Activated CD4-positive, alpha-beta memory T cell treated with anti-CD3 and anti-CD28 coated beads for 36 hours (primary cell): ENCODE measurements at regions not wholly inside any gene's neighbourhood (a gene's known extent, or its start where the extent isn't known, plus 50 kb on each side); places are given as distances from the start of the nearest gene placed in this dataset.

Experiments used
- CTCF ChIA-PET: fragments of 350-600 bp; sonication (Branson Sonifier 250); formaldehyde crosslinking; loops from one replicate; lab custom pipeline; 2021; ENCODE audit warnings: antibody characterized with exemption, inconsistent platforms; lab: Charles Lee
- POLR2A ChIA-PET: fragments of 350-600 bp; sonication (Branson Sonifier 250); formaldehyde crosslinking; loops from one replicate; lab custom pipeline; 2021; ENCODE audit warnings: antibody characterized with exemption; lab: Charles Lee
- DNase-seq: peaks from one replicate; pipeline ENCODE4 v3.0.0-alpha.2; 2020
- H3K27ac Mint-ChIP-seq: one replicate; pipeline ENCODE4 v1.8.0; 2021; ENCODE audit warnings: mixed read lengths
- H3K27me3 Mint-ChIP-seq: one replicate; pipeline ENCODE4 v1.8.0; 2021; ENCODE audit warnings: mixed read lengths
- H3K36me3 Mint-ChIP-seq: one replicate; pipeline ENCODE4 v1.8.0; 2021; ENCODE audit warnings: mixed read lengths
- H3K4me1 Mint-ChIP-seq: one replicate; pipeline ENCODE4 v1.8.0; 2021; ENCODE audit warnings: low read depth, mixed read lengths
- H3K4me3 Mint-ChIP-seq: one replicate; pipeline ENCODE4 v1.8.0; 2021; ENCODE audit warnings: mild to moderate bottlenecking, mixed read lengths
- H3K9me3 Mint-ChIP-seq: one replicate; pipeline ENCODE4 v1.8.0; 2021; ENCODE audit warnings: mixed read lengths
- intact Hi-C: fragments of 100-400 bp; cut with micrococcal nuclease; formaldehyde crosslinking; loops from one replicate; pipeline ENCODE4 v1.15.1; 2023

- ChIA-PET POLR2A (interaction anchor here (1.0 kb wide), 1 partner anchor 11 kb away, joined by 3 read pairs; no protein-coding TSS in a partner anchor), CTCF (interaction anchor here (0.7 to 11.7 kb wide), 14 partner anchors 10 to 511 kb away, joined by 3 to 407 read pairs (median 8); partner anchors contain the start of gene FNBP1L)
- intact Hi-C loops: loop anchor here (2.0 to 5.0 kb wide), 2 partner anchors 107 to 123 kb away; no protein-coding TSS in a partner anchor
- H3K9me3 Mint-ChIP-seq: no peaks in the 10 kb centered on the region
- no peak for DNase-seq
- no peaks in the 10 kb centered on the region for H3K27me3 Mint-ChIP-seq
- H3K27ac Mint-ChIP-seq: no peak overlapping the region
- H3K36me3 Mint-ChIP-seq: no peaks in the 10 kb centered on the region
- no peak overlapping the region for H3K4me3 Mint-ChIP-seq
- peaks cover 21% of the 10 kb centered on the region for H3K4me1 Mint-ChIP-seq
These were observed 63.5 kb downstream of the DNTTIP2 start for GRCh38 chr1:93815366-93816110.

DNA sequence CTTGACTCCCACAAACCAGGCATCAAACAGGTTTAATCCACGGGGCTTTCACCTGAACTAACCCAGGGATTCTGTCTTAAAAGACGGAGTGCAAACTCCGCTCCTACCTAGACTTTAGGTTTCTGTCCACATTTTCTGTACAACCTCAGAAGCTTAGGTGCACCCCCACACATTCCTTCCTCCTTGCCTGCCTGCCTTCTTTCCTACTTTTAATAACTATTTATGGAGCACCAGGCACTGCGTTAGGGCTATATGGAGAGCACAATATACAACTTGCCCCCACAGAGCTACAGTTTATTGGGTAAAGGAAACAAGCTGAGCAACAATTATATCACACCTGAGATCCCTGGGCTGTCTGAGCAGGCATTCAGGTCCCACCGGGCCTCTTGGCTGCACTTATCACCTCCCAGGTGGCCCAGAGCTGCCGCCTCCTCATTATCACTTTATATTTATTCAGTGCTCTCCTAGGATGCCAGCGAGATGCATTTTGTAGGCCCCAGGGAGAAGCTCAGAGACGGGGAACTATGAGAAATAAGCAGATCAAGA, 64.1 kb downstream of the DNTTIP2 start:
- H3K27ac Mint-ChIP-seq: no peak overlapping the region
- no peaks in the 10 kb centered on the region for H3K27me3 Mint-ChIP-seq
- H3K4me3 Mint-ChIP-seq: no peak overlapping the region
- H3K9me3 Mint-ChIP-seq: no peaks in the 10 kb centered on the region
- peaks cover 21% of the 10 kb centered on the region for H3K4me1 Mint-ChIP-seq
- intact Hi-C loops: loop anchor here (1.0 to 5.0 kb wide), 5 partner anchors 29 to 377 kb away; no protein-coding TSS in a partner anchor
- CTCF ChIA-PET: interaction anchor here (0.7 to 11.7 kb wide), 28 partner anchors 9 to 511 kb away, joined by 3 to 407 read pairs (median 5); partner anchors contain the start of gene FNBP1L
- POLR2A ChIA-PET: interaction anchor here (1.9 kb wide), 1 partner anchor 185 kb away, joined by 7 read pairs; no protein-coding TSS in a partner anchor
- no peaks in the 10 kb centered on the region for H3K36me3 Mint-ChIP-seq
- no peak for DNase-seq

GRCh38 chr1:93814059-93814794, 64.8 kb downstream of the DNTTIP2 start:
- no peaks in the 10 kb centered on the region for H3K36me3 Mint-ChIP-seq
- DNase-seq: peak; percentile 64
- intact Hi-C loops: loop anchor here (1.0 to 2.0 kb wide), 4 partner anchors 30 to 376 kb away; no protein-coding TSS in a partner anchor
- CTCF ChIA-PET: interaction anchor here (0.7 to 11.7 kb wide), 45 partner anchors 9 to 791 kb away, joined by 3 to 407 read pairs (median 4); partner anchors contain the start of genes BCAR3 and FNBP1L
- peaks cover 21% of the 10 kb centered on the region for H3K4me1 Mint-ChIP-seq
- POLR2A ChIA-PET: interaction anchor here (1.9 kb wide), 1 partner anchor 185 kb away, joined by 7 read pairs; no protein-coding TSS in a partner anchor
- no peaks in the 10 kb centered on the region for H3K9me3 Mint-ChIP-seq
- no peaks in the 10 kb centered on the region for H3K27me3 Mint-ChIP-seq
- H3K27ac Mint-ChIP-seq: no peak overlapping the region
- no peak overlapping the region for H3K4me3 Mint-ChIP-seq

DNA sequence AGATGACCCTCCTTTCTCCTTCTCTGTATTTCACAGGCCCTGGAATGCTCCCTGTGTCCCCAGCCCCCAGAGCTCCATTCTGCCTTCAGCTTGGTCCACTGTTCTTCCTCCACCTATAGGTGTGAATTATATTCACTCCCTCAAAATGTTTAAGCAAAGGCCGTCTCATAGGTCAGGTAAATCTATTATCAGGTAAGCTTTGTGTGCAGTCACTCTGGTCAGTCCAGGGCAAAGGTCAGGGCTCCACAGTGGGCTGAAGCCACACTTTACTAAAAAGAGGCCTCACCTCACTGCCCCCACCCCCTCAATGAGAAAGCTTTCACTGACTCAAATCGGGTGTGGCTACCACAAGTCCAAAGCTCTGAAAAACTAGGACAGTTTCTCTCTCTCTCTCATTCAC, 65.9 kb downstream of the DNTTIP2 start:
- Mint-ChIP-seq H3K27ac (no peak overlapping the region), H3K36me3 (peaks cover 4% of the 10 kb centered on the region), H3K9me3 (peaks cover 5% of the 10 kb centered on the region), H3K4me1 (peaks cover 14% of the 10 kb centered on the region), H3K27me3 (no peaks in the 10 kb centered on the region), H3K4me3 (no peak overlapping the region)
- ChIA-PET POLR2A (interaction anchor here (1.9 kb wide), 1 partner anchor 183 kb away, joined by 7 read pairs; no protein-coding TSS in a partner anchor), CTCF (interaction anchor here (0.6 to 11.7 kb wide), 20 partner anchors 30 to 790 kb away, joined by 3 to 407 read pairs (median 4); partner anchors contain the start of gene BCAR3)
- intact Hi-C loops: no loop called here
- no peak for DNase-seq

GRCh38 chr1:93811326-93812065, 67.5 kb downstream of the DNTTIP2 start:
- peaks cover 6% of the 10 kb centered on the region for H3K36me3 Mint-ChIP-seq
- no peaks in the 10 kb centered on the region for H3K4me1 Mint-ChIP-seq
- H3K27me3 Mint-ChIP-seq: no peaks in the 10 kb centered on the region
- ChIA-PET CTCF (interaction anchor here (0.6 to 11.7 kb wide), 5 partner anchors 130 to 872 kb away, joined by 3 to 407 read pairs (median 4); partner anchors contain the start of gene BCAR3), POLR2A (no interaction called here)
- no peak overlapping the region for H3K4me3 Mint-ChIP-seq
- no peak for DNase-seq
- intact Hi-C loops: no loop called here
- H3K27ac Mint-ChIP-seq: no peak overlapping the region
- peaks cover 6% of the 10 kb centered on the region for H3K9me3 Mint-ChIP-seq

GRCh38 chr1:93810316-93810715, 68.7 kb downstream of the DNTTIP2 start:
- no peak overlapping the region for H3K4me3 Mint-ChIP-seq
- peaks cover 6% of the 10 kb centered on the region for H3K9me3 Mint-ChIP-seq
- no peaks in the 10 kb centered on the region for H3K27me3 Mint-ChIP-seq
- H3K4me1 Mint-ChIP-seq: no peaks in the 10 kb centered on the region
- ChIA-PET POLR2A (no interaction called here), CTCF (interaction anchor here (11.7 kb wide), 1 partner anchor 180 kb away, joined by 407 read pairs; no protein-coding TSS in a partner anchor)
- peaks cover 6% of the 10 kb centered on the region for H3K36me3 Mint-ChIP-seq
- H3K27ac Mint-ChIP-seq: no peak overlapping the region
- no peak for DNase-seq
- intact Hi-C loops: no loop called here

GRCh38 chr1:93808871-93809270, 70.1 kb downstream of the DNTTIP2 start:
- CTCF ChIA-PET: interaction anchor here (0.8 kb wide), 1 partner anchor 179 kb away, joined by 4 read pairs; no protein-coding TSS in a partner anchor
- no peak overlapping the region for H3K27ac Mint-ChIP-seq
- peaks cover 6% of the 10 kb centered on the region for H3K36me3 Mint-ChIP-seq
- no peak for DNase-seq
- H3K4me3 Mint-ChIP-seq: no peak overlapping the region
- POLR2A ChIA-PET: no interaction called here
- intact Hi-C loops: no loop called here
- peaks cover 6% of the 10 kb centered on the region for H3K9me3 Mint-ChIP-seq
- no peaks in the 10 kb centered on the region for H3K27me3 Mint-ChIP-seq
- H3K4me1 Mint-ChIP-seq: no peaks in the 10 kb centered on the region

DNA sequence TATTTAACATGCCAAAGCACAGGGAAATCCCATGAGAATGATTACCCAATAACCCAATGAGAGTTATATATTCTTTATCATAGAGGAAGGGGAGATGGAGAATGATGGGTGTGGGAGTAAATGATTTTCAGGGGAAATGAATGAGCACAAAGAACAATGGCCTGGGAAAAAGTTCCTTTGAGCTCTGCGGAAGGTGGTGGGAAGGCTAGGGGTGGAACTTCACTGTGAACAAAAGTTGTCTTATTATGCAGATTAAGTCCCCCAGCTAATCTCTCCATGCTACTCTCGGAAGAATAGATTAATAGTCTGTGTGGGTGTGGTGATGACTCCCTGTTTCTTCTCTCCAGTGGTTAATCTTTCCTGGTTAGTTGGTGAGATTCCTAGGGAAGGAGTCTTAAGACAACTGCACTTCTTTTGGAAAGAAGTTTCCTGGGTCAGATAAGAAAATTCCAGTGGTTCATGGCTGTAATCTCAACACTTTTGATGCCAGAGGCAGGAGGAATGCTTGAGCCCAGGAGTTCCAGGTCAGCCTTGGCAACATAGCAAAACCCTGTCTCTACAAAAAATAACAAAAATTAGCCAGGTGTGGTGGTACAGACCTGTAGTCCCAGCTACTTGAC, 71.6 kb downstream of the DNTTIP2 start:
- H3K4me3 Mint-ChIP-seq: no peak overlapping the region
- DNase-seq: no peak
- no peaks in the 10 kb centered on the region for H3K4me1 Mint-ChIP-seq
- H3K27ac Mint-ChIP-seq: no peak overlapping the region
- intact Hi-C loops: no loop called here
- POLR2A ChIA-PET: no interaction called here
- peaks cover 6% of the 10 kb centered on the region for H3K9me3 Mint-ChIP-seq
- H3K36me3 Mint-ChIP-seq: peaks cover 6% of the 10 kb centered on the region
- H3K27me3 Mint-ChIP-seq: no peaks in the 10 kb centered on the region
- CTCF ChIA-PET: interaction anchor here (1.0 kb wide), 1 partner anchor 178 kb away, joined by 4 read pairs; no protein-coding TSS in a partner anchor

DNA sequence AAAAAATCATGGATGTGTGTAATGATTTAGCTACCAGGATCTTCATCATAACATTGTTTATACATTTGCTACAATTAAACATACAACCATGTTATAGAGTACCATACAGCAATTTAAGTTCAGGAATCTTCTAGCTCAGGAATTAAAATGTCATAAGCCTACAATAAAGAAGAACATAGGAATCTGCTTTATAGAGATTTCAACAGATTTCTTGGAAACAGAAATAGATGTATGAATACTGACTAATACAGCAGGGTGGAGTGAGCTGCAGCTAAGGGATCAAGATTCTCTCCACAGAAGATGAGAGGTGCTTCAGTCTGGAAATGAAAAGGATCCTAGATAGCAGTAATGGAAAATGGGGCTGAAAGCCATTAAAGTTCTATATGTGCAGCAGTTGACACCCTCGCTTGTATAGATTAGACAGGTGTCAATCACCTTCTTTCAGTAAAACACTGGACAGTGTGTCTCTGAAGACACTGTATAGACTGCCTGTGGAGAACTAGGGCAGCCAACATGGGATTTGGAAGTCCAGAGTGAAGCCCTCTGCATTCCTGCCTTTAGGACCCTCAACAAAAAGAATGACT, 73.9 kb downstream of the DNTTIP2 start:
- Mint-ChIP-seq H3K27ac (no peak overlapping the region), H3K4me3 (no peak overlapping the region), H3K4me1 (no peaks in the 10 kb centered on the region), H3K36me3 (peaks cover 6% of the 10 kb centered on the region), H3K27me3 (no peaks in the 10 kb centered on the region), H3K9me3 (peaks cover 6% of the 10 kb centered on the region)
- POLR2A ChIA-PET: no interaction called here
- CTCF ChIA-PET: interaction anchor here (0.7 to 1.4 kb wide), 2 partner anchors 10 to 39 kb away, joined by 3 to 4 read pairs; no protein-coding TSS in a partner anchor
- no peak for DNase-seq
- intact Hi-C loops: no loop called here

DNA sequence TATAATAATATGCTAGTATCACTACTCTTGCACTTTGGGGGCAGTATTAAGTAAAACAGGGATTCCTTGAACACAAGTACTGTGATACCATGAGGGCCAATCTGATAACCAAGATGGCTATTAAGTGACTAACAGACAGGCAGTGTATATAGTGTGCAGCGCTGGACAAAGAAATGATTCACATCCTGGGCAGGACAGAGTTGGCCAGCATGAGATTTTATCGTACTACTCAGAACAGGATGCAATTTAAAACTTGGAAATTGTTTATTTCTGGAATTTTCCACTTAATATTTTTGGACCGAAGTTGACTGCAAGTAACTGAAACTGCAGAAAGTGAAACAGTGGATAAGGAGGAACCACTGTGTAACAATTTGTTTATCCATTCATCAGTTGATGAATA, 74.6 kb downstream of the DNTTIP2 start:
- Mint-ChIP-seq H3K4me3 (no peak overlapping the region), H3K36me3 (peaks cover 6% of the 10 kb centered on the region), H3K27ac (no peak overlapping the region), H3K27me3 (peaks cover 2% of the 10 kb centered on the region), H3K9me3 (peaks cover 6% of the 10 kb centered on the region), H3K4me1 (no peaks in the 10 kb centered on the region)
- CTCF ChIA-PET: interaction anchor here (0.7 kb wide), 1 partner anchor 40 kb away, joined by 3 read pairs; no protein-coding TSS in a partner anchor
- POLR2A ChIA-PET: no interaction called here
- no peak for DNase-seq
- intact Hi-C loops: no loop called here
